HG02981 (cell line): ENCODE measurements at regions not wholly inside any gene's neighbourhood (a gene's known extent, or its start where the extent isn't known, plus 50 kb on each side); places are given as distances from the start of the nearest gene placed in this dataset.
"Not testable (repeated sequence)": the region's sequence is repeated elsewhere in the genome, so short reads cannot be mapped to it uniquely, and the experiment has no call there.

Experiments
- ATAC-seq: cut with Tn5 transposase; IDR thresholded peaks from one replicate; pipeline ENCODE4 v1.9.1; 2021; ENCODE audit warnings: mild to moderate bottlenecking, moderate library complexity; ENCODE audit not compliant: unreplicated experiment

- ATAC-seq = no peak
Measured at GRCh38 chr5:104512063-104512825, 949.7 kb upstream of the NUDT12 start.

DNA sequence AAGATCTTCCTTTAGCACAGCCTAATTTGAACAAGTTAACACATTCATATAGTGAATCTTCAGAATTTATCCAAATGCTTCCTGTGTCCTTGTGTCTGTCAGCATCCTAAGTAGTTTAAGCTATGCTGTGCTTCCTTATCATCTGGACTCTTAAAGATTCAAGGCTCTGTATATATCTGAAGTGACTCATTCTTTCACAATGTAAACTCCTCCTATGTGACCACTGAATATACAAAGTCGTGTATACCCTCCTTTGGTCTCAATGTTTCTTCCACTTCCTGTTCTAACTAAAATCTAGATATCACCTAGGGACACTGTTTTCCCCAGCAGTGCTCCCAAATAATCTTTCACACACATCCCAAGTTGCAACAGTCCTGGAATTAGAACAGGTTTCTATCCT is 935.7 kb upstream of the NUDT12 start:
- no peak for ATAC-seq

DNA sequence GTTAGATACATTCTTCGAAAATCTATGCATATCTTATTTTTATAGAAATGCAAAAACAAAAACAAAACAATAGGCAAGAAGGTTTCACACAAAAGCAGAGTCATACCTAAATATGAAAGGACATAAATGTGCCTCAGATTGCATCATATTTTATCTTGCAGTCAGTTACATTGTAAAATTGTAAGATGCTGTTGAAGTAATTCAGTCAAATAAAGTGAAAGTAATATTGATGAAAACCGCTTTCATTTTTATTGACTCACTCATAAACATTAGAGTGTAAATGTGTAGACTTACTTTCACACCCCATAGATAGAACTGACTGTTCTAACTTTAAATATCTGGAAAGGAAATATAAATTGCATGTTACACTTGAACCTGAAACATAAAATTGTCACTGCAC is 931.5 kb upstream of the NUDT12 start:
- ATAC-seq = no peak

DNA sequence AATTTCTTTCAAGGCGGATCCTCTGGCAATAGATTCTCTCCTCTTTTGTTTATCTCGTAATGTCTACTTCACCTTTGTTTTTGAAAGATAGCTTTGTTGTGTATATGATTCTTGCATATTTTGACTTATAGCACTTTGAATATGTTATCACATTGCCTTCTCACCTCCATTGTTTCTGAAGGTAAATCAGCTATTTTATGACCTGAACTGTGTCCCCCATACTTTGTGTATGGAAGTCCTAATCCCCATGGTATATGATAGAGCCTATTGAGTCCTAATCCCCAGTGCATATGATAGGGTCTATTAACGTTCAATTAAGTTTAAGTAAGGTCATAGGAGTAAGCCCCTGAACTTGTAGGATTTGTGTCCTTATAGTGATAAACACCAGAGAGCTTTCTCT is 910.2 kb upstream of the NUDT12 start:
- no peak for ATAC-seq

GRCh38 chr5:104456122-104456521 is 893.5 kb upstream of the NUDT12 start:
- no peak for ATAC-seq

- no peak for ATAC-seq
Measured at GRCh38 chr5:104452550-104452949, 890.0 kb upstream of the NUDT12 start.

DNA sequence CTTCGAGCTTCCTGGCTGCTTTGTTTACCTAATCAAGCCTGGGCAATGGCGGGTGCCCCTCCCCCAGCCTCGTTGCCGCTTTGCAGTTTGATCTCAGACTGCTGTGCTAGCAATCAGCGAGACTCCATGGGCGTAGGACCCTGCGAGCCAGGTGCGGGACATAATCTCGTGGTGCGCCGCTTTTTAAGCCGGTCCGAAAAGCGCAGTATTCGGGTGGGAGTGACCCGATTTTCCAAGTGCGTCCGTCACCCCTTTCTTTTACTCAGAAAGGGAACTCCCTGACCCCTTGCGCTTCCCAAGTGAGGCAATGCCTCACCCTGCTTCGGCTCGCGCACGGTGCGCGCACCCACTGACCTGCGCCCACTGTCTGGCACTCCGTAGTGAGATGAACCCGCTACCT is 889.3 kb upstream of the NUDT12 start:
- not testable (repeated sequence) for ATAC-seq

DNA sequence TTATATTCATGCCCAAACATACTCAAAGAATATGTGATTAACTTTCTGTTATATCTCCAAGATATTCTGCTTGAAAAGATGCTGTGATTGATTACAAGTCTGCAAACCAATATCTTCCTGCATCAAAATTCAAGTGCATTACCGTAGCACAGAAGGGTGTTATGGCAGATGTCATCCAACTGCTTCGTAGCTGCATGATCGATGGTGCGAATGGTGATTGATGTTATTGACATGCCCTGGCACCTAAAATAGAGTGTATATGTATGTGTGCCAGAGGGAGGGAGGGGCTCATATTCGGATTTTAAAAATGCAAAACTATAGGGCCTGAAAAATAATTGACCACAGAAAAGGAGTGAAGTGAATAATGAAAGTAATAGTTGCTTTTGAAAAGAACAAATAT is 882.1 kb upstream of the NUDT12 start:
- ATAC-seq = no peak

DNA sequence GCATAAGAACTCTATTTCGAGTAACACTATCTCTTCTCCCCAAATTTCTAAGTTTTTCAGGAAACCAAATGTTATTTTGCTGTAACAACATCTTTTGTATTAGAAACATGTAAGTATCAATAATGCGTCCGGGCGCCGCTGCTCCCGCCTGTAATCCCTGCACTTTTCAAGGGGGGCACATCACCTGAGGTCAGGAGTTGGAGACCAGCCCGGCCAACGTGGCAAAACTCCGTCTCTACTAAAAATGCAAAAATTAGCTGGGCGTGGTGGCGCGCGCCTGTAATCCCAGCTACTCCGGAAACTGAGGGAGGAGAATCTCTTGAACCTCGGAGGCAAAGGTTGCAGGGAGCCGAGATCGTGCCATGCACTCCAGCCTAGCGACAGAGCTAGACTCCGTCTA is 881.1 kb upstream of the NUDT12 start:
- ATAC-seq = no peak

DNA sequence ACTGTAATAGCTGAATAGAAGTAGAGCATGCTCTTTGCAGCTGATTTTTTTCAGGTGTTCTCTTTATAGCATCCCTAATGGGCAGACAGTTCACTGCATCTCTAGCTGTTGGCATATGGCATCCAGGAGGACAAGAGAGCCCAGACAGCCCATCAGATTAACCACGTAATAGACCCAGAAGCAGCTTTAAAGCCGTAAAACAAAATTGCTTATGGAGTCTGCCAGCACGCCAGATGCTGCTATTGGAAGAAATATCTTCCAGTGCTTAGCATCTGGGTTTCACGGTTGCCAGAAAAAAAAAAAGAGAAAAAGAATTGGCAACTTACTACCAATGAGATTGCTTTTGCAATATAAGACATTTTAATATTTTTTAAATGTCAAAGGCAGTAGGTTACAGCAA is 869.4 kb upstream of the NUDT12 start:
- ATAC-seq = no peak

- no peak for ATAC-seq
Measured at GRCh38 chr5:104431002-104431620, 868.5 kb upstream of the NUDT12 start.

DNA sequence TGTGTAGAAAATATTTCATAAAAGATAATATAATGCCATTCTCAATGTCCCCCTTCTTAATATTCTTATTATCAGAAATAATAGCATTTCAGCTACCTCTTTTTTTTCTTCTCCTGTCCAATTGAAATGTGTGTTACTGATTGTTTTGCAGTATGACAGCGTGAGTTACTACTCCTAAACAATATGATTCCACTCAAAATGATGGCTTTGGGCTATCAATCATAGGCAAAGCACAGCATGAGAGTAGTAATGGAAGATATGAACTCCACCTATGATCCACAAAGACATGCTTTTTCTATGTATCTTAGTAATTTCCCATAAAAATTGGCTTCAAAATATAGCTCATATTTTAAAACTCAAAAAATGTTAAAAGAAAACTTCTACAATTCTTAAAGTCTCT is 867.3 kb upstream of the NUDT12 start:
- ATAC-seq = no peak

DNA sequence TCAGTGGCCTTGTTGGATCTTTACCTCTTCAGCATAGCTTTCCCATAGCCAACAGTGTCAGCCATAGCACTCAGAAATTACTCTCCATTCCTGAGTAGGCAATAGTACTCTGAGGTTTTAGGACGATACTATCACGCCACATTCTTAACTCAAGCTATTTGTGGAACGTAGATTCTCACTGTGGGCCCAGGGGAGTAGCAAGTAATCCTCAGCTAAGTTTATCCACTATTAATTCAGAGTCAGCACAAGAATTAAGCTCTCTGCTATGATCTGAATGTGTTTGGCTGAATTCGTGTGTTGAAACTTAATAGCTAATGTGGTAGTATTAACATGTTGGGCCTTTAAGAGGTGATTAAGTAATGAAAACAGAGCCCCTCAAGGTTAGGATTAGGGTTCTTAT is 858.8 kb upstream of the NUDT12 start:
- ATAC-seq = no peak

GRCh38 chr5:104418056-104418455 is 855.5 kb upstream of the NUDT12 start:
- ATAC-seq = no peak

GRCh38 chr5:104412649-104413240 is 850.2 kb upstream of the NUDT12 start:
- peak; percentile 81 for ATAC-seq

DNA sequence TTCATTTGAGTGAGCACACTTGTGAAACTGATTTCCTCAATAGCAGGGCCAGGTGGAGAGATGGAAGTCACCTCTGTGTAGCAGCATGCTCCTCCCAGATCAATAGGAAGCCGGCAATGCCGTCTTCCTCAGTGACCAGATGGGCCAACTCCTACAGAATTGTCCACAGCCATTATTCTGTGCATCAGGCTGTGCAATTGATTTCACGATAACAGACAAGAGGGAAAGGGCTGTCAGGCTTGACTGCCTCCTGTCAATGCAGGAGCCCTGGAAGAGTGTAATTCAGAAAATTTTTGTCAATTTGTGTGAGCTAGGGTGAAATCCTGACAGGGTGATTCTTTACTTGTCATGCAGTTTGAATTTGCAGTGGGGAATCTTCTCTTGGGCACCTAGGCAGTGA is 838.4 kb upstream of the NUDT12 start:
- no peak for ATAC-seq

DNA sequence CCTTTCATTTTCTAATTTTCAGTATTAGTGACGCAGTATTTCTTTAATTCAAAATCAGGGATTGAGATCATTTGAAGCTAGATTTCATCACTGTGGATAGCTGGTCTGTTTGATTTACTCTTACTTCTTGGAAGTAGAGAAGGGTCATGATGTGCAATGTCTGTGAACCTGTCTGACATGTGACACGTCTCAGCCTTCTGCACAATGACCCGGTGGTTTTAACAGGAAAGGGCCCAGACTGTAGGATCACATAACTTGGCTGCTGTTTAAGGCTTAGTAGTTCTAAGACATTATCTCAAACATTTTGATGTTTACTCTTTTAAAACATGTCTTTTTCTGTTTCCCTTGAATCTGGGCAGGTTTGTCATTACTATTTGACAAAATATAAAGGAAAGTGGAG is 823.3 kb upstream of the NUDT12 start:
- no peak for ATAC-seq

- no peak for ATAC-seq
Measured at GRCh38 chr5:104375345-104375744, 812.8 kb upstream of the NUDT12 start.

DNA sequence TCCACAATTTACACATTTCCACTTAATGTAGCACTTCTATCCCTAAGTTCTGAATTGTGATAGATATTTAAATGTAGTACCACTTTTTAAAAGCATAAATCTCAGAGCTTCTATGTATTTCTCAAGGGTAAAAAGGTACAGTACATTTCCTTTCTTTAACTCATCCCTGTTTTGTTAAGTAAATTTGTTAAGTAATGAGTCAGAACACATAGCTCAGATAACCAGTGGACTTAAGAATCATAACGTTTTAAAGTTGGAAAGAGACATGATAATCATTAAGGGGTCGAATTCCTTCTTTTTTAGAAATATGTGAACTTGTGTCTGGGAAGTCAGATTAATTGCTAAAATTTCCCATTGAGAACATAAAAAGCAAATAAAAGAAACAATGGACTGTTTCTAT is 810.2 kb upstream of the NUDT12 start:
- ATAC-seq = no peak

DNA sequence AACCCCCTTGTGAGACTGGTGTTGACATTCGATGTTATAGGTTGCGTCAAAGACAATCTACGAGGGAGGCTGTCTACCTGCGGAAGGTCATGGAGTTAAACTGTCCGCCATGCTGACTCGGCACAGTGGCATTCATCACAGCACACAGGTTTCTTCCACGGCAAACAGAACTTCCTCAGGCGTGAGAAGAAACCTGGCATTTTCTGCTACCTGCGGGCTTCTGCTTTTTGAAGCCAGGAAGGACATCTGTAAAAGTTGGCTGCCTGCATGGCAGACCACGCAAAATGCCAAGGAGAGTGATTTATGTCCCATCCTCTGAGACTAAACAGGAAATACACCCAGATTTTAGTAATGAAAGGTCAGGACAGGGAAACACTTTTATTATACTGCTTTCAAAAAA is 809.8 kb upstream of the NUDT12 start:
- ATAC-seq = no peak

- no peak for ATAC-seq
Measured at GRCh38 chr5:104370523-104370922, 807.9 kb upstream of the NUDT12 start.

DNA sequence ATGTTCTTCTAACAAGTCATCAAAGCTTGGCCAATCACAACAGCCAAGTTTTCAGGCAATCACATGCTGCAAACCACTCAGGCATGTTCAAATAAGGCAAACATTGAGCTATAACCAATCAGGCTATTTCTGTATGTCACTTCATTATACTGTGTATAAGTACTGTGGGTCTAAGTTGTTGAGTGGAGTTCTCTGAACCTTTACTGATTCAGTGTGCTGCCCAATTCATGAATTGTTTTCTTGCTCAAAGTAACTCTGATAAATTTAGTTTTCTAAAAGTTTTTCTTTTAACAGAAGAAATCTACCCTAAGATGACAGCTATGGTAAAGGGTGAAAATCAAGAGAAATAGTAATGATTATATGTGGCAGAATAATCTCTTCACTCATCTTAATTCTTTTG is 805.4 kb upstream of the NUDT12 start:
- no peak for ATAC-seq
